Tibial nerve (tissue), 4 donors: ENCODE measurements at regions not wholly inside any gene's neighbourhood (a gene's known extent, or its start where the extent isn't known, plus 50 kb on each side); places are given as distances from the start of the nearest gene placed in this dataset.

Source experiments
- DNase-seq, 2 donors: peaks; one replicate each; pipeline ENCODE4 v3.0.0-alpha.2; 2019; ENCODE audit warnings: low spot score in 2 of 2
- H3K27ac ChIP-seq, 4 donors: fragments of 200-600 bp; sonication (generic) in 3 of 4; one replicate each; pipeline ENCODE4 v1.5.1; 2017 to 2019; ENCODE audit warnings: mild to moderate bottlenecking in 1 of 4
- H3K27me3 ChIP-seq, 2 donors: fragments of 200-600 bp; sonication (generic) in 1 of 2; one replicate each; pipeline versions ENCODE4 v1.5.1 to v1.6.0; 2017 to 2019
- H3K36me3 ChIP-seq, 3 donors: fragments of 200-600 bp; sonication (generic); one replicate each; pipeline ENCODE4 v1.5.1; 2018 to 2019
- H3K4me1 ChIP-seq, 4 donors: fragments of 200-600 bp; sonication (generic) in 3 of 4; one replicate each; pipeline ENCODE4 v1.5.1; 2017 to 2019
- H3K4me3 ChIP-seq, 4 donors: fragments of 200-600 bp; sonication (generic) in 3 of 4; one replicate each; pipeline ENCODE4 v1.5.1; 2017 to 2019; ENCODE audit warnings: mild to moderate bottlenecking in 1 of 4, moderate library complexity in 1 of 4
- H3K9me3 ChIP-seq, 4 donors: fragments of 200-600 bp; sonication (generic) in 3 of 4; one replicate each; pipeline ENCODE4 v1.5.1; 2017 to 2019
- EP300 ChIP-seq, 2 donors: sonication (generic); formaldehyde crosslinking; IDR thresholded peaks; one replicate each; pipeline ENCODE4 v1.6.1; 2017; ENCODE audit warnings: antibody characterized with exemption in 2 of 2, mild to moderate bottlenecking in 1 of 2
- POLR2A ChIP-seq, 2 donors: fragments of 450-650 bp; IDR thresholded peaks; one replicate each; pipeline ENCODE4 v1.6.1; 2017; ENCODE audit warnings: antibody characterized with exemption in 2 of 2, mild to moderate bottlenecking in 2 of 2, moderate library complexity in 2 of 2
- WGBS, 2 donors: methylation state at CpG; one replicate each; pipeline ENCODE4 v1.1.5; 2018; 5-methylcytosine and 5-hydroxymethylcytosine counted together
- TF ChIP-seq, protein P1 (sequence below), 5 experiments: fragments of 200-600 bp in 3 of 5; fragments of 450-650 bp in 2 of 5; sonication (generic) in 3 of 5; IDR thresholded peaks; one replicate each; pipeline ENCODE4 v1.5.1; 2016 to 2019; ENCODE audit warnings: antibody characterized with exemption in 5 of 5, mild to moderate bottlenecking in 3 of 5, moderate library complexity in 2 of 5

DNA sequence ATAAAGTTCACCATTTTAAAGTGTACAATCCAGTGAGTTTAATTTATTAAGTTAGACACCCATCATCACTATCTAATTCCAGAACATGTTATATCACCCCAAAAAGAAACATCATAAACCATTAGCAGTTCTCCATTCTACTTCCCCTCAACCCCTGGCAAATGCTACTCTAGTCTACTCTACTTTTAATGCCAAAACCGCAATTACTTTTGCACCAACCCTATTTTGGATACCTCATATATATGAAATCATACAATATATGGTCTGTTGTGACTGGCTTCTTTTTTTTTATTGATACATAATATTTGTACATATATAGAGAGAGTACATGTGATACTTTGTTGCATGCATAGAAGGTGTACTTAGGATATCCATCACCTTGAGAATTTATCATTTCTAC, 190.5 kb upstream of the RARB start:
- H3K27me3 ChIP-seq = no peaks in the 10 kb centered on the region
- WGBS, 2 donors = 88 to 98% methylated on average over 1 of the region's 1 CpG
- no peaks in the 10 kb centered on the region for H3K4me1 ChIP-seq
- TF ChIP-seq EP300 (IDR thresholded peaks at IDR 0.05) (no peak), POLR2A (IDR thresholded peaks at IDR 0.05) (no peak)
- TF ChIP-seq, protein P1, sequence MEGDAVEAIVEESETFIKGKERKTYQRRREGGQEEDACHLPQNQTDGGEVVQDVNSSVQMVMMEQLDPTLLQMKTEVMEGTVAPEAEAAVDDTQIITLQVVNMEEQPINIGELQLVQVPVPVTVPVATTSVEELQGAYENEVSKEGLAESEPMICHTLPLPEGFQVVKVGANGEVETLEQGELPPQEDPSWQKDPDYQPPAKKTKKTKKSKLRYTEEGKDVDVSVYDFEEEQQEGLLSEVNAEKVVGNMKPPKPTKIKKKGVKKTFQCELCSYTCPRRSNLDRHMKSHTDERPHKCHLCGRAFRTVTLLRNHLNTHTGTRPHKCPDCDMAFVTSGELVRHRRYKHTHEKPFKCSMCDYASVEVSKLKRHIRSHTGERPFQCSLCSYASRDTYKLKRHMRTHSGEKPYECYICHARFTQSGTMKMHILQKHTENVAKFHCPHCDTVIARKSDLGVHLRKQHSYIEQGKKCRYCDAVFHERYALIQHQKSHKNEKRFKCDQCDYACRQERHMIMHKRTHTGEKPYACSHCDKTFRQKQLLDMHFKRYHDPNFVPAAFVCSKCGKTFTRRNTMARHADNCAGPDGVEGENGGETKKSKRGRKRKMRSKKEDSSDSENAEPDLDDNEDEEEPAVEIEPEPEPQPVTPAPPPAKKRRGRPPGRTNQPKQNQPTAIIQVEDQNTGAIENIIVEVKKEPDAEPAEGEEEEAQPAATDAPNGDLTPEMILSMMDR (IDR thresholded peaks at IDR 0.05) = no peak
- no peak for DNase-seq
- H3K9me3 ChIP-seq = peaks cover 0 to 8% (median 2%) of the 10 kb centered on the region in 4 donors
- no peak overlapping the region for H3K4me3 ChIP-seq
- H3K27ac ChIP-seq = no peak overlapping the region
- H3K36me3 ChIP-seq = no peaks in the 10 kb centered on the region

DNA sequence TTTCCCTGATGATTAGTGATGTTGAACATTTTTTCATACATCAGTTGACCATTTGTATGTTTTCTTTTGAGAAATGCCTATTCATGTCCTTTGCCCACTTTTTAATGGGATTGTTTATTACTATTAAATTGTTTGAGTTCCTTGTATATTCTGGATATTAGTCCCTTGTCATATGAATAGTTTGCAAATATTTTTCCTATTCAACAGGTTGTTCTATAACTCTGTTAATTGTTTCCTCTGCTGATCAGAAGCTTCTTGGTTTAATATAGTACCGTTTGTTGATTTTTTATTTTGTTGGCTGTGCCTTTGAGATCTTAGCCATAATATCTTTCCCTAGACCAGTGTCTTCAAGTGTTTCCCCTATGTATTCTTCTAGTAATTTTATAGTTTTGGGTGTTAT, 189.0 kb upstream of the RARB start:
- Histone ChIP-seq H3K4me3 (no peak overlapping the region), H3K9me3 (peaks cover 0 to 13% (median 6%) of the 10 kb centered on the region in 4 donors), H3K27me3 (no peaks in the 10 kb centered on the region), H3K36me3 (no peaks in the 10 kb centered on the region), H3K4me1 (no peaks in the 10 kb centered on the region), H3K27ac (no peak overlapping the region)
- WGBS, 2 donors = 89 to 90% methylated on average over 1 of the region's 1 CpG
- DNase-seq = no peak
- TF ChIP-seq POLR2A (IDR thresholded peaks at IDR 0.05) (no peak), EP300 (IDR thresholded peaks at IDR 0.05) (no peak)
- TF ChIP-seq, protein P1 (IDR thresholded peaks at IDR 0.05) = no peak

GRCh38 chr3:25246913-25247312, 181.2 kb upstream of the RARB start:
- 76% methylated on average over 5 of the region's 5 CpGs; no CpG with 5 or more reads in 1 of the 2 donors for WGBS, 2 donors
- no peaks in the 10 kb centered on the region for H3K36me3 ChIP-seq
- no peak for DNase-seq
- H3K27me3 ChIP-seq = no peaks in the 10 kb centered on the region
- TF ChIP-seq POLR2A (IDR thresholded peaks at IDR 0.05) (no peak), EP300 (IDR thresholded peaks at IDR 0.05) (no peak)
- TF ChIP-seq, protein P1 (IDR thresholded peaks at IDR 0.05) = no peak
- H3K4me3 ChIP-seq = no peak overlapping the region
- no peaks in the 10 kb centered on the region for H3K4me1 ChIP-seq
- peaks cover 0 to 55% (median 6%) of the 10 kb centered on the region in 4 donors for H3K9me3 ChIP-seq
- H3K27ac ChIP-seq = no peak overlapping the region

DNA sequence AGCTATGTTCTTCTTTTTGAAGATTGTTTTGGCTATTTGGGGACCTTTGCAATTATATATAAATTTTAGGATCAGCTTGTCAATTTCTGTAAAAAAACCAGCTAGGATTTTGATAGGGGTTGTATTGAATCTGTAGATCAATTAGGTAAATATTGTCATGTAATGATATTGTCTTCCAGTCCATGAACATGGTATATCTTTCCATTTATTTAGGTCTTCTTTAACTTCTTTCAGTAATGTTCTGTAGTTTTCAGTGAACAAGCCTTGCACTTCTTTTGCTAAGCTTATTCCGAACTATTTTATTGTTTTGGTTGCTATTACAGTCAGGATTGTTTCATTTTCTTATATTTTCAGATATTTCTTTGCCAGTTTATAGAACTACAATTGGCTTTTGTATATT, 175.8 kb upstream of the RARB start:
- TF ChIP-seq POLR2A (IDR thresholded peaks at IDR 0.05) (no peak), EP300 (IDR thresholded peaks at IDR 0.05) (no peak)
- TF ChIP-seq, protein P1 (IDR thresholded peaks at IDR 0.05) = no peak
- peaks cover 0 to 56% (median 2%) of the 10 kb centered on the region in 4 donors for H3K9me3 ChIP-seq
- H3K27ac ChIP-seq = no peak overlapping the region
- no peak overlapping the region for H3K4me3 ChIP-seq
- H3K36me3 ChIP-seq = no peaks in the 10 kb centered on the region
- H3K27me3 ChIP-seq = no peaks in the 10 kb centered on the region
- 89% methylated on average over 1 of the region's 1 CpG for WGBS, 2 donors
- H3K4me1 ChIP-seq = no peaks in the 10 kb centered on the region
- DNase-seq = no peak

GRCh38 chr3:25257026-25257425, 171.0 kb upstream of the RARB start:
- DNase-seq = no peak
- Histone ChIP-seq H3K27me3 (no peaks in the 10 kb centered on the region), H3K9me3 (peaks cover 0 to 14% (median under 1%) of the 10 kb centered on the region in 4 donors), H3K27ac (no peak overlapping the region), H3K4me1 (no peaks in the 10 kb centered on the region), H3K36me3 (no peaks in the 10 kb centered on the region), H3K4me3 (no peak overlapping the region)
- WGBS, 2 donors = 55 to 58% methylated on average over 2 of the region's 2 CpGs
- TF ChIP-seq, protein P1 (IDR thresholded peaks at IDR 0.05) = no peak
